GM23338 (cell line): ENCODE measurements at regions not wholly inside any gene's neighbourhood (a gene's known extent, or its start where the extent isn't known, plus 50 kb on each side); places are given as distances from the start of the nearest gene placed in this dataset.
"Not testable (repeated sequence)": the region's sequence is repeated elsewhere in the genome, so short reads cannot be mapped to it uniquely, and the experiment has no call there.

ENCODE experiments used
- ATAC-seq: fragments of 200-7000 bp; cut with Tn5 transposase; 3 replicates; pipeline ENCODE4 v1.9.1; 2020
- DNase-seq: peaks from one replicate; pipeline ENCODE4 v3.0.0-alpha.2; 2015; ENCODE audit warnings: low spot score
- H2AFZ ChIP-seq: fragments of 200-600 bp; sonication (generic); 2 replicates; pipeline ENCODE4 v1.8.0; 2016; ENCODE audit warnings: antibody characterized with exemption, mild to moderate bottlenecking, moderate library complexity
- H3F3A ChIP-seq: fragments of 200-600 bp; sonication (generic); replicated peaks from 2 replicates; pipeline ENCODE4 v1.8.0; 2017; ENCODE audit warnings: antibody characterized with exemption, mixed run types, low read depth
- H3K27ac ChIP-seq: fragments of 200-600 bp; sonication (generic); 2 replicates; pipeline ENCODE4 v1.6.1; 2016; ENCODE audit warnings: low read depth
- H3K27me3 ChIP-seq: fragments of 200-600 bp; sonication (generic); 2 replicates; pipeline ENCODE4 v1.8.0; 2016; ENCODE audit warnings: mild to moderate bottlenecking, mixed run types, moderate library complexity; ENCODE audit not compliant: insufficient read depth
- H3K36me3 ChIP-seq: fragments of 200-600 bp; sonication (generic); 2 replicates; pipeline ENCODE4 v1.8.0; 2016; ENCODE audit warnings: mild to moderate bottlenecking; ENCODE audit not compliant: insufficient read depth
- H3K4me1 ChIP-seq: fragments of 200-600 bp; sonication (generic); 2 replicates; pipeline ENCODE4 v1.8.0; 2016; ENCODE audit warnings: mild to moderate bottlenecking, moderate library complexity; ENCODE audit not compliant: insufficient read depth
- H3K4me2 ChIP-seq: fragments of 200-600 bp; sonication (generic); 2 replicates; pipeline ENCODE4 v1.7.1; 2017; ENCODE audit warnings: mixed run types
- H3K4me3 ChIP-seq: fragments of 200-600 bp; sonication (generic); 2 replicates; pipeline ENCODE4 v1.6.1; 2016; ENCODE audit warnings: mixed run types
- H3K79me2 ChIP-seq: fragments of 200-600 bp; sonication (generic); replicated peaks from 2 replicates; pipeline ENCODE4 v1.8.0; 2017; ENCODE audit warnings: mild to moderate bottlenecking; ENCODE audit not compliant: insufficient read depth
- H3K9me2 ChIP-seq: fragments of 200-600 bp; sonication (generic); 2 replicates; pipeline ENCODE4 v1.8.0; 2017; ENCODE audit not compliant: insufficient read depth
- H4K20me1 ChIP-seq: fragments of 200-600 bp; sonication (generic); replicated peaks from 2 replicates; pipeline ENCODE4 v1.8.0; 2017; ENCODE audit warnings: mild to moderate bottlenecking; ENCODE audit not compliant: insufficient read depth
- H3K27ac Mint-ChIP-seq: 2 replicates; pipeline ENCODE4 v1.8.0; 2020; ENCODE audit warnings: inconsistent platforms, mild to moderate bottlenecking, moderate library complexity, mixed read lengths
- H3K27me3 Mint-ChIP-seq: 3 replicates; pipeline ENCODE4 v1.8.0; 2022; ENCODE audit warnings: low read depth, mild to moderate bottlenecking, moderate library complexity, mixed read lengths, inconsistent platforms; ENCODE audit not compliant: insufficient read depth, poor library complexity
- H3K36me3 Mint-ChIP-seq: 3 replicates; pipeline ENCODE4 v1.8.0; 2021; ENCODE audit warnings: low read depth, mild to moderate bottlenecking, inconsistent platforms, moderate library complexity, mixed read lengths
- H3K4me1 Mint-ChIP-seq: 3 replicates; pipeline ENCODE4 v1.8.0; 2020; ENCODE audit warnings: mild to moderate bottlenecking, inconsistent platforms, mixed read lengths
- H3K4me3 Mint-ChIP-seq: 3 replicates; pipeline ENCODE4 v1.8.0; 2021; ENCODE audit warnings: moderate library complexity, mild to moderate bottlenecking, inconsistent platforms, mixed read lengths
- H3K9me3 Mint-ChIP-seq: 3 replicates; pipeline ENCODE4 v1.8.0; 2020; ENCODE audit warnings: moderate library complexity, mild to moderate bottlenecking, inconsistent platforms, mixed read lengths
- CREB1 ChIP-seq: fragments of 250-450 bp; sonication (Bioruptor Pico); IDR thresholded peaks from 2 replicates; pipeline ENCODE4 v1.5.0; 2020; ENCODE audit warnings: low read depth, mild to moderate bottlenecking, moderate library complexity
- CTCF ChIP-seq, 2 experiments: fragments of 200-600 bp in 1 of 2; sonication (generic) in 1 of 2; conservative IDR thresholded peaks; 2 replicates each; pipeline versions ENCODE4 v1.5.1 to v1.6.1; 2016 to 2017; ENCODE audit warnings: antibody characterized with exemption in 2 of 2, low read depth in 2 of 2, mild to moderate bottlenecking in 2 of 2, moderate library complexity in 1 of 2
- EZH2 ChIP-seq: fragments of 200-600 bp; sonication (generic); IDR thresholded peaks from one replicate; pipeline ENCODE4 v1.8.0; 2017; ENCODE audit warnings: antibody characterized with exemption, mild to moderate bottlenecking, low read depth; ENCODE audit not compliant: unreplicated experiment
- JUNB ChIP-seq: IDR thresholded peaks from one replicate; pipeline ENCODE4 v1.6.1; 2016; ENCODE audit warnings: antibody characterized with exemption; ENCODE audit not compliant: unreplicated experiment
- NANOG ChIP-seq: IDR thresholded peaks from 2 replicates; pipeline ENCODE4 v1.6.1; 2016; ENCODE audit warnings: antibody characterized with exemption, borderline replicate concordance
- ZNF114 ChIP-seq: fragments of 250-450 bp; sonication (Bioruptor Pico); IDR thresholded peaks from 2 replicates; pipeline ENCODE4 v1.5.0; 2020; ENCODE audit warnings: mild to moderate bottlenecking, moderate library complexity

GRCh38 chr1:182301026-182301436, 90.6 kb downstream of the GLUL start (continued):
- TF ChIP-seq NANOG, result no peak
- TF ChIP-seq JUNB, result no peak
- TF ChIP-seq CTCF (conservative IDR thresholded peaks at IDR 0.05; ENCODE audit: low read depth in 2 of 2), result no peak
- no peak for TF ChIP-seq ZNF114 (CRISPR knock-in tag)
- no peak for TF ChIP-seq EZH2
- TF ChIP-seq CREB1 (CRISPR knock-in tag), result no peak

GRCh38 chr1:182299728-182300616, 91.6 kb downstream of the GLUL start:
- peaks cover 4% of the 10 kb centered on the region for H3K4me1 ChIP-seq
- peaks cover 21% of the 10 kb centered on the region for H3K4me1 Mint-ChIP-seq
- no peak overlapping the region for H3K27ac ChIP-seq
- DNase-seq (peak; percentile 3), ATAC-seq (peak; percentile 75)
- H3K4me2 ChIP-seq, result peak overlapping the region; percentile 55
- no peak overlapping the region; the same call in 2 of the 3 replicates for H3K4me3 Mint-ChIP-seq
- no peaks in the 10 kb centered on the region for H3K27me3 ChIP-seq
- H3F3A ChIP-seq, result no peaks in the 10 kb centered on the region
- H3K9me3 Mint-ChIP-seq, result peaks cover 3% of the 10 kb centered on the region; the same call in 2 of the 3 replicates
- peak overlapping the region; percentile 79; the same call in 1 of the 2 replicates for H2AFZ ChIP-seq
- H3K4me3 ChIP-seq, result no peak overlapping the region
- H3K36me3 ChIP-seq, result no peaks in the 10 kb centered on the region
- peaks cover 6% of the 10 kb centered on the region for H3K27me3 Mint-ChIP-seq
- no peak for TF ChIP-seq ZNF114 (CRISPR knock-in tag)
- TF ChIP-seq JUNB, result no peak
- H3K9me2 ChIP-seq, result no peaks in the 10 kb centered on the region
- H3K36me3 Mint-ChIP-seq, result no peaks in the 10 kb centered on the region
- H3K27ac Mint-ChIP-seq, result no peak overlapping the region
- no peaks in the 10 kb centered on the region for H4K20me1 ChIP-seq
- H3K79me2 ChIP-seq, result no peaks in the 10 kb centered on the region

GRCh38 chr1:182299054-182299727, 92.4 kb downstream of the GLUL start:
- H2AFZ ChIP-seq, result peak overlapping the region; percentile 79; the same call in 1 of the 2 replicates
- not testable (repeated sequence) for H3K36me3 Mint-ChIP-seq, H3K27ac Mint-ChIP-seq

More at GRCh38 chr1:182299054-182299727, 92.4 kb downstream of the GLUL start:
- not testable (repeated sequence) for DNase-seq, H3K27ac ChIP-seq, H3K9me3 Mint-ChIP-seq, H4K20me1 ChIP-seq, H3K27me3 ChIP-seq, H3K27me3 Mint-ChIP-seq, H3K4me3 ChIP-seq, H3K79me2 ChIP-seq, H3K9me2 ChIP-seq, H3F3A ChIP-seq, H3K4me1 ChIP-seq, H3K36me3 ChIP-seq, H3K4me2 ChIP-seq, ATAC-seq, H3K4me3 Mint-ChIP-seq
- H3K4me1 Mint-ChIP-seq, result peaks cover 21% of the 10 kb centered on the region
